Pancreas (tissue), 10 donors: ENCODE measurements at regions not wholly inside any gene's neighbourhood (a gene's known extent, or its start where the extent isn't known, plus 50 kb on each side); places are given as distances from the start of the nearest gene placed in this dataset.

Source experiments
- ATAC-seq, 4 donors: fragments of 200-7000 bp; cut with Tn5 transposase; one replicate each; pipeline versions ENCODE4 v1.8.0 to v1.9.1; 2020; ENCODE audit warnings: mild to moderate bottlenecking in 4 of 4, moderate library complexity in 4 of 4
- DNase-seq, 6 donors: peaks; one replicate each; pipeline ENCODE4 v3.0.0-alpha.2; 2020
- FAIRE-seq: peaks from 2 replicates; lab custom pipeline; 2012; peaks lifted over from hg19 to GRCh38; lab: Jason Lieb, UNC
- H3K27ac ChIP-seq, 4 donors: fragments of 200-600 bp; sonication (generic); 1 replicate in 3 of 4; 2 replicates in 1 of 4; pipeline versions ENCODE4 v1.5.0 to v1.8.0; 2020
- H3K27me3 ChIP-seq, 4 donors: fragments of 200-600 bp; one replicate each; pipeline ENCODE4 v1.8.0; 2021
- H3K36me3 ChIP-seq, 3 donors: fragments of 200-600 bp; sonication (generic) in 1 of 3; one replicate each; pipeline versions ENCODE4 v1.5.0 to v1.8.0; 2020 to 2021
- H3K4me1 ChIP-seq, 3 donors: fragments of 200-600 bp; one replicate each; pipeline ENCODE4 v1.8.0; 2021
- H3K4me3 ChIP-seq, 4 donors: fragments of 200-600 bp; sonication (generic) in 2 of 4; one replicate each; pipeline versions ENCODE4 v1.5.0 to v1.8.0; 2020 to 2021
- H3K9me3 ChIP-seq, 4 donors: fragments of 200-600 bp; one replicate each; pipeline ENCODE4 v1.8.0; 2021
- CTCF ChIP-seq, 4 donors: fragments of 200-600 bp; sonication (generic) in 3 of 4; IDR thresholded peaks; one replicate each; pipeline versions ENCODE4 v1.5.0 to v1.8.0; 2021; ENCODE audit warnings: antibody characterized with exemption in 4 of 4
- WGBS, 2 donors: extraction: QIAGEN DNeasy Blood & Tissue Kit; methylation state at CpG; one replicate each; pipeline ENCODE4 v1.1.7; 2013; 5-methylcytosine and 5-hydroxymethylcytosine counted together
- intact Hi-C, 3 donors: fragments of 100-400 bp; cut with DNase I; formaldehyde crosslinking; loops; one replicate each; pipeline versions ENCODE4 v1.11.1 to v1.14.2; 2022
- donor health status: healthy with polysubstance abuse.
- donor health status: DM: no; HTN: no; CAD: no; lungs with moderate emphysema.
- donor health status: DM: no; HTN: no; CAD: no.
- donor health status: control.
- donor health status: control.
- donor health status: Bipolar disorder and iron deficiency.
- donor health status: DM: yes; HTN: yes; CAD: no.
- donor health status: DM: no; HTN: no; CAD: no.
- donor health status: DM: no; HTN: no; CAD: no.
- donor health status: DM: yes; HTN: yes; CAD: no.

GRCh38 chr2:15010346-15010745 is 377.8 kb downstream of the LRATD1 start:
- TF ChIP-seq CTCF (IDR thresholded peaks at IDR 0.05): no peak
- Histone ChIP-seq H3K36me3 (no peaks in the 10 kb centered on the region), H3K9me3 (no peaks in the 10 kb centered on the region), H3K4me1 (no peaks in the 10 kb centered on the region), H3K4me3 (no peak overlapping the region), H3K27me3 (no peaks in the 10 kb centered on the region), H3K27ac (no peak overlapping the region)
- DNase-seq (no peak), FAIRE-seq (no peak), ATAC-seq (no peak)
- intact Hi-C loops: no loop called here
- 82 to 89% methylated on average over 1 of the region's 1 CpG for WGBS, 2 donors

- H3K9me3 ChIP-seq: peaks cover 0 to 3% (median 0%) of the 10 kb centered on the region in 4 donors
Measured at GRCh38 chr2:15018814-15019213, 386.3 kb downstream of the LRATD1 start.

GRCh38 chr2:15023221-15023620 is 390.7 kb downstream of the LRATD1 start:
- no peak for TF ChIP-seq CTCF (IDR thresholded peaks at IDR 0.05)
- Histone ChIP-seq H3K27ac (no peak overlapping the region), H3K4me3 (no peak overlapping the region), H3K4me1 (no peaks in the 10 kb centered on the region), H3K9me3 (no peaks in the 10 kb centered on the region), H3K36me3 (no peaks in the 10 kb centered on the region), H3K27me3 (no peaks in the 10 kb centered on the region)
- ATAC-seq (no peak), FAIRE-seq (no peak), DNase-seq (no peak)
- WGBS, 2 donors: 77 to 91% methylated on average over 1 of the region's 1 CpG
- intact Hi-C loops: no loop called here

More at GRCh38 chr2:15018814-15019213, 386.3 kb downstream of the LRATD1 start:
- 37 to 54% methylated on average over 1 of the region's 1 CpG for WGBS, 2 donors
- no peak for ATAC-seq
- Histone ChIP-seq H3K4me1 (no peaks in the 10 kb centered on the region), H3K4me3 (no peak overlapping the region), H3K36me3 (no peaks in the 10 kb centered on the region), H3K27ac (no peak overlapping the region), H3K27me3 (no peaks in the 10 kb centered on the region)
- DNase-seq: no peak
- no peak for FAIRE-seq
- intact Hi-C loops: no loop called here
- TF ChIP-seq CTCF (IDR thresholded peaks at IDR 0.05): no peak

GRCh38 chr2:15028406-15028805 is 395.9 kb downstream of the LRATD1 start:
- Histone ChIP-seq H3K4me3 (no peak overlapping the region), H3K27ac (no peak overlapping the region), H3K27me3 (no peaks in the 10 kb centered on the region), H3K4me1 (no peaks in the 10 kb centered on the region), H3K9me3 (no peaks in the 10 kb centered on the region), H3K36me3 (no peaks in the 10 kb centered on the region)
- DNase-seq (no peak), FAIRE-seq (no peak), ATAC-seq (no peak)
- 44 to 51% methylated on average over 2 of the region's 2 CpGs for WGBS, 2 donors
- TF ChIP-seq CTCF (IDR thresholded peaks at IDR 0.05): no peak
- intact Hi-C loops: no loop called here

GRCh38 chr2:15031745-15032240 is 399.3 kb downstream of the LRATD1 start:
- no peak overlapping the region for H3K27ac ChIP-seq
- no peaks in the 10 kb centered on the region for H3K27me3 ChIP-seq
- ATAC-seq: no peak
- 80 to 81% methylated on average over 4 of the region's 4 CpGs for WGBS, 2 donors
- intact Hi-C loops: no loop called here
- H3K4me1 ChIP-seq: no peaks in the 10 kb centered on the region
- no peak for DNase-seq
- H3K36me3 ChIP-seq: no peaks in the 10 kb centered on the region
- TF ChIP-seq CTCF (IDR thresholded peaks at IDR 0.05): no peak
- H3K9me3 ChIP-seq: no peaks in the 10 kb centered on the region
- no peak for FAIRE-seq
- no peak overlapping the region for H3K4me3 ChIP-seq
